ENCODE measurements at regions not wholly inside any gene's neighbourhood (a gene's known extent, or its start where the extent isn't known, plus 50 kb on each side); places are given as distances from the start of the nearest gene placed in this dataset.

GRCh38 chr12:91384366-91384765, 201.7 kb upstream of the DCN start:
- Histone ChIP-seq H3K27ac (no peak overlapping the region), H3K4me3 (no peak overlapping the region)
- DNase-seq (ENCODE audit: low spot score) = no peak
- no peak for TF ChIP-seq CTCF (IDR thresholded peaks at IDR 0.05)

GRCh38 chr12:91383099-91383498, 200.5 kb upstream of the DCN start:
- TF ChIP-seq CTCF (IDR thresholded peaks at IDR 0.05) = no peak
- Histone ChIP-seq H3K4me3 (no peak overlapping the region), H3K27ac (no peak overlapping the region)
- no peak for DNase-seq (ENCODE audit: low spot score)

GRCh38 chr12:91382081-91382543, 199.5 kb upstream of the DCN start:
- DNase-seq (ENCODE audit: low spot score) = peak; percentile 81
- Histone ChIP-seq H3K4me3 (peak overlapping the region; percentile 64), H3K27ac (peak overlapping the region; percentile 52 to 54)
- peak; percentile 92 for TF ChIP-seq CTCF (IDR thresholded peaks at IDR 0.05)

- H3K4me3 ChIP-seq = peak overlapping the region; percentile 64
- TF ChIP-seq CTCF (IDR thresholded peaks at IDR 0.05) = no peak
- no peak for DNase-seq (ENCODE audit: low spot score)
- peak overlapping the region; percentile 52 to 54 for H3K27ac ChIP-seq
These were observed 198.7 kb upstream of the DCN start for GRCh38 chr12:91381309-91381804.

- no peak for DNase-seq (ENCODE audit: low spot score)
- H3K27ac ChIP-seq = no peak overlapping the region
- no peak overlapping the region for H3K4me3 ChIP-seq
- no peak for TF ChIP-seq CTCF (IDR thresholded peaks at IDR 0.05)
These were observed 198.0 kb upstream of the DCN start for GRCh38 chr12:91380631-91381030.

GRCh38 chr12:91379051-91379775, 196.6 kb upstream of the DCN start:
- Histone ChIP-seq H3K4me3 (no peak overlapping the region), H3K27ac (no peak overlapping the region)
- no peak for DNase-seq (ENCODE audit: low spot score)
- TF ChIP-seq CTCF (IDR thresholded peaks at IDR 0.05) = no peak

- TF ChIP-seq CTCF (IDR thresholded peaks at IDR 0.05) = no peak
- DNase-seq (ENCODE audit: low spot score) = no peak
- Histone ChIP-seq H3K27ac (no peak overlapping the region), H3K4me3 (no peak overlapping the region)
These were observed 194.8 kb upstream of the DCN start for GRCh38 chr12:91377436-91377835.
